Fibroblast of skin of left biceps (primary cell): ENCODE measurements at regions not wholly inside any gene's neighbourhood (a gene's known extent, or its start where the extent isn't known, plus 50 kb on each side); places are given as distances from the start of the nearest gene placed in this dataset.

Source experiments
- DNase-seq, 2 experiments: peaks; one replicate each; pipeline ENCODE4 v3.0.0-alpha.2; 2013; ENCODE audit warnings: low read depth in 2 of 2

DNA sequence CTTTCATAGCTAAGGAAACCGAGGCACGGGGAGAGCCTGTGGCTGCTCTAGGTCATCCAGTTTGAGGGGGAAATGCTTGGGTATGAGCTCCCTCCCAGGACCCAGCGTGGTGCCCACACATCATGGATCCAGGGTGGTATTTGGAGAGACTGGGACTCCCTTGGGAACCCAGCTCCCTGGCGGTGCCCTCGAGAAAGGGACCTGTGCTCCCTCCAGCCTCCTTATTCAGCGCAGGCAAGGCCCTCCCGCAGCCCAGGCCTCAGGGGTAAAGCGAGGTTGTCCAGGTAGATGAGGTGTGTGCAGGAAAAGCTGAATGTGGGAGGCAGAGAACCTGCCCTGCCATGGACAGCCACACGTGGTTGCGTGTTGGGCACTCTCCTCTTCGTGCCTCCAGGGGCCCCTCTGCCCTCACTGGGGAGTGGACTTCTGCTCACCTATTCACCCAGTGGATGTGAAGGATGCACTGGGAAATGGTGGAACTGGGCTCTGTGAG lies 53.8 kb upstream of the GPR78 start:
- DNase-seq, result no peak

GRCh38 chr4:8528713-8529112 lies 51.5 kb upstream of the GPR78 start:
- DNase-seq, result peak; percentile 19 to 37
